ENCODE measurements at regions not wholly inside any gene's neighbourhood (a gene's known extent, or its start where the extent isn't known, plus 50 kb on each side); places are given as distances from the start of the nearest gene placed in this dataset.

GRCh38 chr3:139728414-139728813 is 50.6 kb upstream of the NMNAT3 start:
- no peak for DNase-seq
